ENCODE measurements at regions not wholly inside any gene's neighbourhood (a gene's known extent, or its start where the extent isn't known, plus 50 kb on each side); places are given as distances from the start of the nearest gene placed in this dataset.

DNA sequence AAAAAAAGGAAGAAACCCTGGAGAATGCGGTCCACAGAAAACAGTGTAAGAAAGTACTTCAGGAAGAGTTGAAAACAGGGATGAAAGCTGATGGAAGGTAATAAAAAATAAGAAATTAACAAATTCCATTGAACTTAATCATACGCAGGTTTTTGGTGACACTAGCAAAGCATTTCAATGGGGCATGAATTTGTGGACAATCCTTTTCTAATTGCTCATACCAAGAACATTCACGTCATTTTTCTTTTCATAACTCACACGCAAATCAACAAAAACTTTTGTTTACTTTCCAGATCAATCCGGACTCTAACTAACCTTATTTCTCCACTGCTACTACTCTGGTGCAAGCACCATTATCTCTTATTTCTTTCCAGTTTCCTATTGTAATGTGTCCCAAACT lies 1195.0 kb downstream of the SLITRK5 start:
- intact Hi-C loops (cut with DNase I), result no loop called here

DNA sequence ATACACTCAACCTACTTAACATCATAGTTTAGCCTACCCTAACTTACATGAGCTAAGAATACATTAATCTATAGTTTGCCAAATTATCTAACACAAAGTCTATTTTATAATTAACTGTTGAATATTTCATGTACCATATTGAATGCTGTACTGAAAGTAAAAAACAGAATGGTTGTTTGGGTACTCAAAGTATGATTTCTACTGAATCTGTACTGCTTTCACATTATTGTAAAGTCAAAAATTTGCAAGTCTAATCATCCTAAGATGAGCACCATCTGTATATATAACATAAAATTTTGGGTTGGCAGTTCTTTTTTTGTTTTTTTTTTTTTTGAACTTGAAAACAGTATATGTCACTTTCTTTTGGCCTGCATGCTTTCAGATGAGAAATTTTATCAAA lies 1212.6 kb downstream of the SLITRK5 start:
- intact Hi-C loops (cut with DNase I), result no loop called here
- no peak for DNase-seq (ENCODE audit: low spot score)

More for the DNA sequence above, 1195.0 kb downstream of the SLITRK5 start:
- DNase-seq (ENCODE audit: low spot score), result no peak

DNA sequence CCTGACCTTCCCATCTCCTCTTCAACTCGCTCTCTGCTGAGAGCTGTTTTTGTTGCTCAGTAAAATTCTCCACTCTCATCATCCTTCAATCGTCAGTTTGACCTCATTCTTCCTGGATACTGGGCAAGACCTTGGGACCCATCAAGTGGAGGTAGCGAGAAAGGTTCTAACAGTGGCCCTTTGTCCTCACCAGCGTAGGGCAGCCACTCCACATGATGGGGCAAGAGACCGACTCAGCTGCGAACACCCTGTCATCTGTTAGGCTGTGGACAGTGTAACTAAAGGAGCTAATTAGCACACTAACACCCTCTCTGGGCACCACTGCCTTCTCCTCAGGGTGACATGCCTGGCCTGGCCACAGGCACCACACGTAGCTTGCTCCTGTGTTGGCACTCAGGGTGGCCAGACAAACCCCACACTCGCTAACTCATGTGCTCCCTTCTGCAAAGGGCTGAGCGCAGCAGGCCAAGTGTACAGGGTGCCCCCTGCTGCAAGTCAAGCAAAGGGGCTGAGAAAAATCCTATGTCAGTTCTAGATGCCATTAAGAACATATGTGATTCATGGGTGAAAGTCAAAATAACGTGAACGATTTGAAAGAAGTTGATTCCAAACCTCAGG lies 1216.0 kb downstream of the SLITRK5 start:
- intact Hi-C loops (cut with DNase I), result no loop called here
- DNase-seq (ENCODE audit: low spot score), result no peak

DNA sequence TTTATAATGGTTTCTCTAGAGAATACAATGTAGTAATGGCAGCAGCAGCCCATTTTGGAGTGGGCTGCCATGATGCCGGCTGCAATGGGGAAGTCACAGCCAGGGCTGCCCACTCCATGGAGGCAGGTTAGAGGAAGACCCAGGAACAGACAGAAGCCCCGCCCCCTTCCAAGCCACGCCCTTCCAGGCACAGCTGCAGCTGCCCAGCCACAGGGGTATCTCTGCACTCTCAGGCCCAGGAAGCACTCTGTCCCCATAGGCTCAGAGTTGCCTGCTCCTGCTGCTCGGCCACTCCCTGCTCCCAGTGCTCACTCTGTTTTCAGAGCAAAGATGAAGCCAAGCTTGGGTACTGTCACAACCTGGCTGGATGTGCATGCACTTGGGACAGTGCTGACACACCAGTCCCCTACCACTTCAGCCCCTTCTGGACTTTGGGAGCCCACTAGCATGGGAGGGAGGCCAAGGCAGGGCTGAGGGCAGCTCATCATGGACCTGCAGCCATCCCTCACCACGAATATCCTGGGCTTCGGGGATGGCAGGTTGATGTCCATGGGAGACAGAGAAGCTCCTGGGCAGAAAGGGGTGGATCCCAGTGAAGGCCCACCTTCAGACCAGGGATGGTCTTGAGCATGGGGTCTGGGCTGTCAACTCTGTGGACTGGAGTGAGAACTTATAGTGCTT lies 1224.2 kb downstream of the SLITRK5 start:
- DNase-seq (ENCODE audit: low spot score), result no peak
- intact Hi-C loops (cut with DNase I), result no loop called here

DNA sequence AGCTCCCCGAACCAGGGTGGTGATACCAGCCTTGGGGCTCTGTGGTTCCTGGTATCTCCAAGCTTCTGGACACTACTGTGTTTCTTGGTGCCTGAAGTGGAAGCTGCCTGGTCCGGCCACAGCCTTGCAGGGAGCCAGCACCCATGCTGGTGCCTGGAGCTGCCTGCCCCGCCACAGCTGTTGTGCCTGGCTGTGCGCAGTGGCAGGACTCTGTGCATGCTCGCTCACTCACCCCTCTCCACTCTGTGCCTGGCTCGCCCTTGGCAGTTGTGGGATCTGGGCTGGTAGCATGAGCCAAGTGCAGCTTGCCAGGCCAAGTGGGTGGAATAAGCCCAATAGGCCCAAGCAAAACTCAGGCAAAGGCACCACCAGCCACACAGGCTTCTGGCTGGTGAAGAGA lies 1225.3 kb downstream of the SLITRK5 start:
- intact Hi-C loops (cut with DNase I), result no loop called here
- DNase-seq (ENCODE audit: low spot score), result no peak

DNA sequence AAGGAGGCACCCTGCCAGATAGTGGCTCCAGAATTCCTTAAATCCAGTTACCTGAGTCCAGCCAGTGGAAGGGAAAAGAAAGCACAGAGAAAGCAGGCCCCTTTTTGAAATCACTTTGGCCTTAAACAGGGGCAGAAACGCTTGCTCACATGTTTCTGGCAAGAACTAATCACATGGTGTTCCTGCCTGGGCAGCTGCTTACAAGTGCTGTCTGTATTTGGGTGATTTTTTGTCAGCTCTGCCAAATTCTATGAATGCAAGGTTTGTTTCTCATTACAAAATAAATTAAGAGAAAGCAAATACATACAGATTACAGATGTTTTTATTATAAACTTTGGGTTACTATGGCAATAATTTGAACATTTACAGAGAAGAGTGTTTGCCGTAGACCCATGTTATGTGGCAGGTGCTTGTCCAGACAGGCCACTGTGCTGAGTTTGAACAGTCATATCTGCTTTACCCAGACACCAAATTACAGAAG lies 1237.8 kb downstream of the SLITRK5 start:
- DNase-seq (ENCODE audit: low spot score), result no peak
- intact Hi-C loops (cut with DNase I), result no loop called here

DNA sequence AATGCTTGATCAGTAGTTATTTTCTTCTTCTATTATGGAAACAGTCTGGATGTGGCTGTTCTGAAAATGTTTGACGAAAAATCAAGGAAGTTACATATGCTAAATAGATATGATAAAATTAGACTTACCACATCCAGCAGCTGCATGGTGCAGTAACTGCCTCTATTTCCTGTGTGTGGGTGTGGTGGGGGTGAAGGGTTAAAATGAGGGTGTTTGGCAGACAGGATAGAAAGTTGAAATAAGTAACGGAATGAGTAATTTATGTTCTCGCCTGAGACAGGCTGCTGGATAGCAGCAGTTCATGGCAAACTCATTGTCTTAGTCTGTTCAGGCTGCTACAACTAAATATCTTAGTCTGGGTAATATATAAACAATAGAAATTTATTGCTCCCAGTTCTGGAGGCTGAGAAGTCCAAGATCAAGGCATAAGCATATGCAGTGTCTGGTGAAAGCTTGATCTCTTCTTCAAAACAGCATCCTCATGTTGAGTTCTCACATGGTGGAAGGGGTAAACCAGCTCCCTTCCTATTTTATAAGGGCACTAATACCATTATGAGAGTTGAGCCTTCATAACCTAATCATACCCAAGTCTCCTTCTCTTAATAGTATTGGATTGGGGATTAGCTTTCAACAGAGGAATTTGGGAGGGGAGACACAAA lies 1248.9 kb downstream of the SLITRK5 start:
- intact Hi-C loops (cut with DNase I), result no loop called here
- no peak for DNase-seq (ENCODE audit: low spot score)

DNA sequence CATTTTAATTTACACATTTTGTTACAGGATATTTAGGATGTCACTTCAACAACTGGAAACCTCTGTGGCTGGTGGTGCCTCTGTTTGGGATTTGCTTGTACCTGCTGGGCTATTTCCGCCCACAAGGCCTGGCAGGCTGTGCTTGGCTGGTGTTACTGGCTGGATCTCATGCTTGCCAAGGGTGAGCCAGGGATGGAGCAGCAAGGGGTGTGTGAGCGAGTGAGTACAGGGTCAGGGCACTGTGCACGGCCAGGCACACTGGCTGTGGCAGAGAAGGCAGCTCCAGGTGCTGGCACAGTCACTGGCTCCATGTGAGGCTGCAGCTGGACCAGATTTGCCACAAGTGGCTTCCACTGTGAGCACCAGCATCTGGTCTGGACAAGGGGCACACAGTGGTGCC lies 1254.8 kb downstream of the SLITRK5 start:
- intact Hi-C loops (cut with DNase I), result no loop called here
- DNase-seq (ENCODE audit: low spot score), result no peak

DNA sequence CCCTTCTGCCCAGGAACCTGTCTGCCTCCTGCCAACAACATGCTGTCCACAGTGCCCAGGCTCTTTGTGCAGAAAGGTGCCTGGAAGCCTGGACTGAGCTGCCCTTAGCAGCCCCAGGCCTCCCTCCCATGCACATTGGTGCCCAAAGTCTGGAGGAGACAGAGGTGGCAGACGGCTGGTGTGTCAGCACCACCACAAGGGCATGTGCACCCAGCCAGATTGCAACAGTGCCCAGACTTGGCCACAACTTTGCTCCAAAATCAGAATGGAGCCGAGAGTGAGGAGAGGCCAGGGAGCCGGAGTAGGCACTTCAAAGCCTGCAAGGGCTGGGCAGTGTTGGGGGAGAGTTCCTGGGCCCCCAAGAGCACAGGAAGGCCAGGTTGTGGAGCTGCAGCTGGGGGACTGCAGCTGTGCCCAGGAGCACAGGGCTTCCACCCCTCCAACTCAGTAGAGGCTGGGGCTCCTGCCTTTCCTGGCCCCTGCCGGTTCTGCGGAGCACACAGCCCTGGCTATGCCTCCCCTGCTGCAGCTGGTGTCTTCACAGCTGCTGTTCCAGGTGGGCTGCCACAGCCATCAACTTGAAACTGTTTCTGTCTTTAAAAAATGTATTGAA lies 1255.8 kb downstream of the SLITRK5 start:
- DNase-seq (ENCODE audit: low spot score), result peak; percentile 69
- intact Hi-C loops (cut with DNase I), result no loop called here

DNA sequence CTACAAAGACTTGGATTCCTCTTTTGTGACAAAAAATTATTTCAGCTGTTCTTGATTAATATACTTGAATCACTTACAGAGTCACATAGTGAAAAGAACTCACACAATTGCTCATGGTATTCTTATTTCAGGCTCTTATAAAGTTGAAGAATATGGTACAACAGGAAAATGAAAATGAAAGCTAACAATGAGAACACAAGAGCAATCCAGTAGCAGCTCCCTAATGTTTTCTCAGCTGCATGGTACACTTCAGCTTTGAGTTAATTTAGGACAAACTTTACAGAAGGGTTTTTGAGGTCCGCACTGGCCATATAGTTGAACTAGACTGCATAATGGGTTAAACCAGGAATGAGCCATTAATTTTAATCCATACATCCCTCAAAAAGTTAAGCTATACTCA lies 1261.8 kb downstream of the SLITRK5 start:
- intact Hi-C loops (cut with DNase I), result no loop called here
- DNase-seq (ENCODE audit: low spot score), result no peak

DNA sequence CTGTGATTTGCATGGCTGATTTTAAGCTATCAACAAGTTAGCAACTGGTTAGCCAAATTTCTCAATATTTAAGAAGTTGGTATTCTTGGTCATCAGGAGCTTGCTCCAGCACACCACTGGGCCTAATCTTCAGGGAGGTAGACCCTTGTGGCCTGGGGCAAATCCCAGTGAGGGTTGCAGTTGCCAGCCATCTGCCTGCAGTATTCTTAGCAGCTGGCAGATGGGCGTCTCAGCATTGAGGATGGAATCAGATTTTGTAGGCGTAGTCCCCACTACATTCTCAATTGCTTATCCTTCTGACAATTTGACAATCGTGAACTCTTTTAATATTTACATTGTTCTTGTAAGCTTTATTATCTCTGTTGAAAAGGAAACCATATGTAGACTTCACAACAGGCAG lies 1266.2 kb downstream of the SLITRK5 start:
- intact Hi-C loops (cut with DNase I), result no loop called here
- DNase-seq (ENCODE audit: low spot score), result no peak

DNA sequence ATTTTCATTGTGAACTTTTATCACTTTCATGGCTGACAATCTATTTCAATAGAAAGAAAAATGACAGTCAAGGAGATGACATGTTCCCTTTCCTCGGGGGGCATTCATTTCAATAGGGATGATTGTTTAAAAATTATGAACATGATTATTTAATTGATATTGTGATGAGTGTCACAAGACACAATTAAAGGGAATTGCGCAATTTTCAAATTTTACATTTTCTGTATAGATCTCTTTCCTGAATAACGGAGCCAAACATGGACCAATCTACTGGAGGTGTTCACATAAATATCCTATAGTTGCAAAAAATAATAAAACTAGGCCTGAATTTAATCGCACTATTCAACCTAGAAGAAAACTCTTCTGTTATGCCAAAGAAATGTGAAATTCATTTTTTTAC lies 1274.6 kb downstream of the SLITRK5 start:
- intact Hi-C loops (cut with DNase I), result no loop called here
- DNase-seq (ENCODE audit: low spot score), result no peak

DNA sequence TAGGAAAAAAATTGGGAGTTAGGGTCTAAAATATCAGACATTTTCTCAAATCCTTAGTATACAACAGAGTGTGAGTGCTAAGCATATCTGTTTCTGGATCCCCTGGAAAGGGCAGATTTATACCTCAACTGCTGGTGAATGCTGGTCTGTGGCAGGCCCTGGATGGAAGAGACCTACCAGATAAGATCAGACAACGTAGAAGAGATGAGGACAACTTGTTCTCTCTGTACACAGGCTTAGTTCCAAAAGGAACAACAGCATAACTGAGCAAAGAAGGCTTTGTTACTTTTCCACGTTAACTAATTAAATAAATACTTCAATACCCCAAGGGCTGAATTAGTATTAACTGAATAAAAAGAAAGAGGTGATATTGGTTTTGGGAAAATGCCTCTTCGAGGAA lies 1277.3 kb downstream of the SLITRK5 start:
- no peak for DNase-seq (ENCODE audit: low spot score)

DNA sequence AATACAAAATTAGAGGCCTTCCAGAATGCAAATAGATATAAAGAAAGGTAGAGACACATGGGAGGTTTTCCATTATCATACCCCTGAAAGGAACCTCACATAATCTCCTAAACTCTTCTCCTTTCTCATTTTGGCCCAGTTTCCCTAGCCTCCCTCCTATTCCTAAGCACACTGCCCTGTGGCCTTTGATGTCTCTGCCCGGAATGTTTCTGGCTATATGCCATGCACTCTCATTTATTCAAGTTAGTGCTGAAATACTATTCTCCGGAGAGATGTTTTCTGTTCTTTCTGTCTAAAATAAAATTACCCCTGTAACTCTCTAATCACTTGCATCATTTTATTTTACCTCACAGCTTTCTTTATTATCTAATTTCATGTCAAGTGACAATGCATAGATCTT lies 1287.7 kb downstream of the SLITRK5 start:
- intact Hi-C loops (cut with DNase I), result no loop called here
- DNase-seq (ENCODE audit: low spot score), result no peak

More for the DNA sequence above, 1277.3 kb downstream of the SLITRK5 start:
- intact Hi-C loops (cut with DNase I), result no loop called here

DNA sequence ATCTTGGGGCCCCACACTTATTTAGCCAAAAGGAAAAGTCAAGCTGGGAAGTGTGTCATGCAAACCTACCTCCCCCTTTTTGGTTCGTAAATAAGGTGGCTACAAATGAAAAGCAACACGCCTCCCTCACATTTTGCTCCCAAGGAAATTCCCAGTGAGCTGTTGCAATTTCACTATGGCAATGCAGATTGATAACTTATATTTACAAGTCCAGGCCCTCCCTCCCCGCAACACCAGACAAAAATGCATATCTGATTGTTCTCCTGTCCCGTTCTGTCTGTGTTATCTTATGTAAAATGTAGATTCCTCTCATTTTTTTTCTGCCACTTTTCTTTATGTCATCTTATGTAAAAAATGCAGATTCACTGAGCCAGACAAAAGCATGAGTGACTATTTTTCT lies 1305.3 kb downstream of the SLITRK5 start:
- no peak for DNase-seq (ENCODE audit: low spot score)
- intact Hi-C loops (cut with DNase I), result no loop called here

DNA sequence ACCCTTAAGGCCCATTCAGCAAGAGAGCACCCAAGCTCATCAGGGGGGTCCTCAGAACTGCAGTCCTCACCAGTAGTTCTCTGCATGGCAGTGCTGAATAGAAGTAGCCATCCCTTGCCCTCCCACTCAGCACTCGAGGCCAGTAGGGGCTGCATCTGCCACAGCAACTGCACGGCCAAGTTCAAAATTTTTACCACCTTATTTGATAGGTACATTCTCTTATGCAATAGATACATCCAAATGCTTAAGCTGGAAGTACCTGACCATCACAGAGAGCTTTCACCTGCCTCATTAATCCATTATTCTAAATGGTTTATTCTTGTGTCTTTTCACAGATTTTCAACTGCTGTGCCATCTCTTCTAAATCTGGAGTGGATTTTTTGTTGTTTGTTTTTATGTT lies 1307.4 kb downstream of the SLITRK5 start:
- no peak for DNase-seq (ENCODE audit: low spot score)

DNA sequence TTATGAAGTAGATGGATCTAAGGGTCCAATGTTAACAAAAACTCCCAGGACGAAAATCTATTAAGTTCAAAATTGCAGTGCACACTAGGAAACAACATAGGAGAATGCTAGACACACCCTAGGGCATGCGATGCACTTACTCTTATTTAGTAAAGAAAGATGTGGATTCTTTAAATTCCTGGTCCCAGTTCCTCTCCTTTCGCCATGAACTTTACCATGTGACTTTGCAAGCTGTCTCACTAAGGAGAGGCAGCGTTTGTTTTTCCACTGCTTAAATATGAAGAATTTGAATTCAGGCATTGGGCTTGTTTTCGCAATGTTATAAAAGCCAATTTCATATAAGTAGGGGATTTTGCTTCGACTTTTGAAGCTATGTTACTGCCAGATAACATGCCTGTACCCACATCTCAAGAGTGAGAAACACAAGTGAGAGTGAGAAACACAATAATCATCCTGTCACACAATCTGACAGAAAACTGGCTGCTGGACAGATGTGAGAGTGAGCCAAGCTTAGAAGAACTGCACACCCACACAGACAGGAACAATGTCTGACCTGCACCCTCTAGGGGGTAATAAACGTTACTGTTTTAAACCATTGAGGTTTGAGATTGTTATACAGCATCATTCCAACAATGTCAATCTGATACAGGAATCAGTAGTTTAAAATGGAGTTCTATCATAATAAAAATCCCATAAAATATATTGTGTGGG lies 1308.4 kb downstream of the SLITRK5 start:
- intact Hi-C loops (cut with DNase I), result no loop called here
- DNase-seq (ENCODE audit: low spot score), result no peak

More for the DNA sequence above, 1307.4 kb downstream of the SLITRK5 start:
- intact Hi-C loops (cut with DNase I), result no loop called here

DNA sequence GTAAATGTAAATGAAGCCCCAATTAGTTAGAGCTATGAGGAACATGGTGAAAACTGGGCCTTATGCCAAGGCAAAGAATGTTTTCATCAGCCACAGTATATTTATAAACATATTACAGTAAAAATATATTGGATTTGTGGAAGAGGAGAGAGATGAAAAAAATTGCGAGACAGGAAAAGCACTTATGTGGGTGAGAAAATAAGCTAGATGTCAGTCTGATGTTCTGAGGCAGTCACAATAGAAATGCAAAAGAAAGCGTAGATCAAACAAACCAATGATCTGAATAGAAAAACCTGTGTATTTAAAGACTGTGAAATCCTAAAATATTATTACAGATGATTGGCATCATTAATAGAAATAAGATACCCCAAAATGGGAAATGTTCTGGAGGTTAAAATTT lies 1332.5 kb downstream of the SLITRK5 start:
- intact Hi-C loops (cut with DNase I), result no loop called here

DNA sequence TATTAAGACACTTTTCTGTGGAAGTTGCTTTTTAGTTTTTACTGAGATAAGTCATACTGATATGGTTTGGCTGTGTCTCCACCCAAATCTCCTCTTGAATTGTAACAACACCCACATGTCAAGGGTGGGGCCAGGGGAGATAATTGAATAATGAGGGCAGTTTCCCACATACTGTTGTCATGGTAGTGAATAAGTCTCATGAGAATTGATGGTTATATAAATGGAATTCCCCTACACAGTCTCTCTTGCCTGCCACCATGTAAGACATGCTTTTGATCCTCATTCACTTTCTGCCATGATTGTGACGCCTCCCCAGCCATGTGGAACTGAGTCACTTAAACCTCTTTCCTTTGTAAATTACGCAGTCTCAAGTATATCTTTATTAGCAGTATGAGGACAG lies 1340.4 kb downstream of the SLITRK5 start:
- intact Hi-C loops (cut with DNase I), result no loop called here
- no peak for DNase-seq (ENCODE audit: low spot score)

More for the DNA sequence above, 1332.5 kb downstream of the SLITRK5 start:
- DNase-seq (ENCODE audit: low spot score), result no peak

All from posterior vena cava (tissue), 2 donors.